ENCODE measurements at regions not wholly inside any gene's neighbourhood (a gene's known extent, or its start where the extent isn't known, plus 50 kb on each side); places are given as distances from the start of the nearest gene placed in this dataset.

DNA sequence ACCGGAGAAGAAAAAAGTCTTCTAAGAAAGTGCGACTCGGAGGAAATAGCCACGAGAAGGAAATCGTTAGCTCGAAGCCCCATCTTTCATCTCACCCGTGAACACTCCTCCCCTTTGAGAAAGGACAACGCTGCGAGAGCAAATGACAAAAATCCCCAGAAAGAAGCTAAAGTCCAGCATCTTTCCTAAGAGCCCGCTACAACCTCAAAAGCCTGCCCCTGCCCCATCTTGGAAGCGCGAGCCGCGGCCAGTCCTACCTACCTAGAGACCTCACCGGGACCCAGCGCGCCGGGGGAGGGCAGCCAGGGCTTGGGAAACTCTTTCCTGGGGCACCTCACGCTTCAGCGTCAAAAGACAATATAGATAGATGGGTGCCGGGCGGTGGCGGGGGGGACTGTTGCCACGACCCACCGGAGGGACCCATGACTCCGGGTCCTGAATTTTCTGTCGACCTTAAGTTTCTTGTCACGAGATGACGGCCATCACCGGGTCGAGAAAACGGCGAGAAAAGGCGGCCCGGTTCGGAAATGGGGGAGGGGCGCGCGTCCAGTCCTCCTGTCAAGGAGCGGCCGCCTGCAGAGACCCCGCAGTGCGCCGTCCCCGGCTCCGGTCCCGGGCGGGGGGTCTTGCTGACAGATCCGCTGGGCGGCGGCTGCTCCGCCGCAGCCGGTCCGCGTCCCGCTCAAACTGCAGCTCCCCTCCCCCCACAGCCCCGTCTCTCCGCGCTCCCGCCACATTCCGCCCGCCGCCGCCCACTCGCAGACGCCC lies 65.9 kb downstream of the KCNRG start:
- no peaks in the 10 kb centered on the region for H3K27me3 ChIP-seq (ENCODE audit: low read depth, low read length)
- H3K4me1 ChIP-seq (ENCODE audit: control insufficient read depth in 1 of 2, insufficient read depth in 2 of 2, low read length in 2 of 2): peaks cover 0 to 7% of the 10 kb centered on the region in 2 donors
- peak overlapping the region; percentile 77 for H3K27ac ChIP-seq (ENCODE audit: low read length)

DNA sequence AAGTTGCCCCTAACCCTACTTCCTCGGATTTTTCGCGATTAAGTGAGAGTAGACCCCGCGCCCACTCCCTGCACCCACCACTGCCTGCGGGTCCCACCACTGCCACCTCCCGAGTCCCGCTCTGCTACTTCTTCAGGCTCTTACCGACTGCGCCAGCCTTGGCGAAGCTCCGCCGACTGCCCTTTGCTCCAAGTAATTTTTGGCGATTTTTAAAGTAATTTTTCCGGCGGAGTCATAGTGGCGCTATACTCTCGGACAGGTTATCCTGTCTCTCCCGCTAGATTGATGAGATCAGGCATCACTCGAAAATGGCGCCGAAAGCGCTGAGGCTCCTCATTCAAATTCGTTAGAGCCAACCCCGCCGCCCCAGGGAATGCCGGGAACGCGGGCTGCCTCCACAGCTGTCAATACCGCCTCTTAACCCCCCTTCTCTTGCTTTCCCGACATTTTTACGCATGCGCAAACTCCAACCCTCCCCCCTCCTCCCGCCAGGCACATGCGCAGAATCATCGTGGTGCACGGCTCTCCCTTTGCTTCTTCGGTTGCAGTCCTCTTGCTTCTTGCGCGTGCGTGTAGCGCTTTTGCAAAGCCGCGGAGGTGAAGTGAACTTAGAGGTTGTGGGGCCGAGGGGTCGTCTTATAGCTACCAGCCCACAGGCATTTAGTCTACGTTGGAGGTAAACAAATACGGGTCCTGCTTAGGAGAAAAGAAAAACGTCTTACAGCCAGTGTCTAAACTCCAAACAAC lies 66.6 kb downstream of the KCNRG start:
- no peaks in the 10 kb centered on the region for H3K9me3 ChIP-seq (ENCODE audit: control insufficient read depth in 1 of 2, low read length in 2 of 2)
- H3K36me3 ChIP-seq (ENCODE audit: control insufficient read depth in 1 of 2, insufficient read depth in 2 of 2, low read length in 2 of 2): no peaks in the 10 kb centered on the region
- peak overlapping the region; percentile 85 for H3K27ac ChIP-seq (ENCODE audit: low read length)
- peaks cover 0 to 7% of the 10 kb centered on the region in 2 donors for H3K4me1 ChIP-seq (ENCODE audit: control insufficient read depth in 1 of 2, insufficient read depth in 2 of 2, low read length in 2 of 2)
- H3K4me3 ChIP-seq (ENCODE audit: low read depth in 1 of 2, low read length in 2 of 2): peak overlapping the region; percentile 92 to 93
- no peaks in the 10 kb centered on the region for H3K27me3 ChIP-seq (ENCODE audit: low read depth, low read length)

More for the DNA sequence above, 65.9 kb downstream of the KCNRG start:
- Histone ChIP-seq H3K36me3 (ENCODE audit: control insufficient read depth in 1 of 2, insufficient read depth in 2 of 2, low read length in 2 of 2) (no peaks in the 10 kb centered on the region), H3K9me3 (ENCODE audit: control insufficient read depth in 1 of 2, low read length in 2 of 2) (no peaks in the 10 kb centered on the region), H3K4me3 (ENCODE audit: low read depth in 1 of 2, low read length in 2 of 2) (peak overlapping the region; percentile 92 to 93)

DNA sequence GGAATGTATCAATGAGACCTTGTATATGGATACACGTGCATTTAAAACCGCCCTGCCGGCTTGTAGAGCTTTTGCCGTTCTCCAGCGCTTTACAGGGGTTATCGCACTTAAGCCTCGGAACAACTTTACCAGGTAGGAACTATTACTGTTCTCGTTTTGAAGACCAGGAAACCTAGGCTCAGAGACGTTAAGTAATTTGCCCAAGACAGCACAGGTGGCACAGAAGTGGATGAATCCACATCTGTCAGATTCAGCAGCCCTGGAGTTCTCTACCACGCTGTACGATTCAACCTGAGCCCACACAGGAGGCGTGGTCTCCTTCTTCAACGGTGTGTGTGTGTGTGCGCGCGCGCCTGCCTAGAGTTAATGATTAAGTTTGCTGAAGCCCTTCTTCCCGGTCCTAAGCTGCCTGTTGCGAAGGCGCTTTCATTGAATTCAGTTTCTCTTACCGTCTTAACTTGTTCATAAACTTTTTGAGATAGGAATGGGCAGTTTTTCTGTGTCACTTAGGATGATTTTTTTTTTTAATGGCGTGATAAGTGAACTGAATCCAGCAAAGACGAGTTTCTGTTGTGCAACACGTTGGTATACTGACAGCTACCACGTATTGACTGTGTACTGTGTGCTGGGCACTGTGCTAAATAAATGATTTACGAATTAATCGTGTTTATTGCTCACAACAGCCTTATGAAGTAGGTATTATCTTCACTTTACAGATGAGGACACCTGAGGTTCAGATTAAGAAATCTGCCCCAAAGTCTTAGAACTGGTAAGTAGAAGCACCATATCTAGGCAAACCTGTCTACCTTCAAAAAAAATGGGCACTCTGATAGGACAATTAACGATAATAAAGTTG lies 67.4 kb downstream of the KCNRG start:
- H3K4me1 ChIP-seq (ENCODE audit: control insufficient read depth in 1 of 2, insufficient read depth in 2 of 2, low read length in 2 of 2): peaks cover 0 to 7% of the 10 kb centered on the region in 2 donors
- H3K9me3 ChIP-seq (ENCODE audit: control insufficient read depth in 1 of 2, low read length in 2 of 2): no peaks in the 10 kb centered on the region
- peak overlapping the region; percentile 85 for H3K27ac ChIP-seq (ENCODE audit: low read length)
- H3K4me3 ChIP-seq (ENCODE audit: low read depth in 1 of 2, low read length in 2 of 2): peak overlapping the region; percentile 92 to 93
- no peaks in the 10 kb centered on the region for H3K27me3 ChIP-seq (ENCODE audit: low read depth, low read length)
- no peaks in the 10 kb centered on the region for H3K36me3 ChIP-seq (ENCODE audit: control insufficient read depth in 1 of 2, insufficient read depth in 2 of 2, low read length in 2 of 2)

DNA sequence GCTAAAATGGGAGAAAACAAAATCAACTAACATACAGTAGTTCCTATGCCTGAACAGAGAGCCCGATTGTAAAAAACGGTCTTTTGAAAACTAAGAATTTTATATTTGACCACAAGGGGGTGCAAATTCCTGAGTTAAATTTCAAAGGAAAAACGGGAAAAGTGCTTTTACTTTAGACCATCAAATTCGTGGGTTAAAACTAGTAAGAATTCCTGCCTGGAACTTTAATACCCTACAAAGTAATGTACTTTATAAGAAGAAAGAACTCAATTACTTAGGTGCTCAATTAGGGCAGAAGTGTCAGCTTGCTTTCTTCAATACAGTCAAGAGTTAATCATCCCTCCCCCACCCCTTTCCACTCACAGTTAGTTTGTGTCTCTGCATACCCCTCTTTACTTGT lies 69.8 kb downstream of the KCNRG start:
- Histone ChIP-seq H3K4me3 (ENCODE audit: low read depth in 1 of 2, low read length in 2 of 2) (peak overlapping the region in 1 of 2 donors; percentile 37), H3K27me3 (ENCODE audit: low read depth, low read length) (no peaks in the 10 kb centered on the region), H3K9me3 (ENCODE audit: control insufficient read depth in 1 of 2, low read length in 2 of 2) (no peaks in the 10 kb centered on the region), H3K36me3 (ENCODE audit: control insufficient read depth in 1 of 2, insufficient read depth in 2 of 2, low read length in 2 of 2) (no peaks in the 10 kb centered on the region), H3K4me1 (ENCODE audit: control insufficient read depth in 1 of 2, insufficient read depth in 2 of 2, low read length in 2 of 2) (peaks cover 0 to 4% of the 10 kb centered on the region in 2 donors), H3K27ac (ENCODE audit: low read length) (no peak overlapping the region)

DNA sequence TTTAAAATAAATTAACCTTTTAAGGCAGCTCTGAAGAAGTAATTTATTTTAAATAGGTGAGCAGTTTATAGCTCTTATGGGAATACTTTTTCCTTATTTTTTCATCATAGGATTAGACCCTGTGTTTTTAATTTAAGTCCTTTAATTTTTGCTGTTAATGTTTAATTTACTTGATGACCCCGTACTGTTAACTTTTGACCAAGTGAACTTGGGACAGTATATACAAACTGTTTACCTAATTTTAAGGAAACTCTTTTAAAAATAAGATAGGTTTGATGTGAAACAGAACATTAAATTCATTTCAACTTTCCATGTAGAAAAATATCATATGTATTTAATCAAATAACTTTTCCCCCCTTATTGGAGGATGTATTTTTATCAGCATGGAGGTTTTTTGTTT lies 74.4 kb downstream of the KCNRG start:
- Histone ChIP-seq H3K27ac (ENCODE audit: low read length) (no peak overlapping the region), H3K4me3 (ENCODE audit: low read depth in 1 of 2, low read length in 2 of 2) (no peak overlapping the region), H3K36me3 (ENCODE audit: control insufficient read depth in 1 of 2, insufficient read depth in 2 of 2, low read length in 2 of 2) (no peaks in the 10 kb centered on the region), H3K9me3 (ENCODE audit: control insufficient read depth in 1 of 2, low read length in 2 of 2) (no peaks in the 10 kb centered on the region), H3K4me1 (ENCODE audit: control insufficient read depth in 1 of 2, insufficient read depth in 2 of 2, low read length in 2 of 2) (peaks cover 0 to 3% of the 10 kb centered on the region in 2 donors), H3K27me3 (ENCODE audit: low read depth, low read length) (no peaks in the 10 kb centered on the region)

DNA sequence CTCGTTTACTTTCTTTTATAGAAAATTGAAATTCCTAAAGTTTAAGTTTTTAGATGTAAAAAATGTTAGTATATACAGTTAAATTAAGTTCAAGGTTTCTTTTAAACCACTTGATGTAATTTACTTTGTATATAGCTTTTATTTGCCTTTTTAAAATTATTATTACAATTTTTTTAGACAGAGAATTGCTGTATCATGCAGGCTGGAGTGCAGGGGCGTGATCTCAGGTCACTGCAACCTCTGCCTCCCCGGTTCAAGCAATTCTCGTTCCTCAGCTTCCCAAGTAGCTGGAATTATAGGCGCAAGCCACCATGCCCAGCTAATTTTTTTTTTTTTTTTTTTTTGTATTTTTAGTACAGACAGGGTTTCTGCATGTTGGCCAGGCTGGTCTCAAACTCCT lies 75.0 kb downstream of the KCNRG start:
- Histone ChIP-seq H3K27me3 (ENCODE audit: low read depth, low read length) (no peaks in the 10 kb centered on the region), H3K4me3 (ENCODE audit: low read depth in 1 of 2, low read length in 2 of 2) (no peak overlapping the region), H3K9me3 (ENCODE audit: control insufficient read depth in 1 of 2, low read length in 2 of 2) (no peaks in the 10 kb centered on the region), H3K36me3 (ENCODE audit: control insufficient read depth in 1 of 2, insufficient read depth in 2 of 2, low read length in 2 of 2) (no peaks in the 10 kb centered on the region), H3K4me1 (ENCODE audit: control insufficient read depth in 1 of 2, insufficient read depth in 2 of 2, low read length in 2 of 2) (no peaks in the 10 kb centered on the region), H3K27ac (ENCODE audit: low read length) (no peak overlapping the region)

DNA sequence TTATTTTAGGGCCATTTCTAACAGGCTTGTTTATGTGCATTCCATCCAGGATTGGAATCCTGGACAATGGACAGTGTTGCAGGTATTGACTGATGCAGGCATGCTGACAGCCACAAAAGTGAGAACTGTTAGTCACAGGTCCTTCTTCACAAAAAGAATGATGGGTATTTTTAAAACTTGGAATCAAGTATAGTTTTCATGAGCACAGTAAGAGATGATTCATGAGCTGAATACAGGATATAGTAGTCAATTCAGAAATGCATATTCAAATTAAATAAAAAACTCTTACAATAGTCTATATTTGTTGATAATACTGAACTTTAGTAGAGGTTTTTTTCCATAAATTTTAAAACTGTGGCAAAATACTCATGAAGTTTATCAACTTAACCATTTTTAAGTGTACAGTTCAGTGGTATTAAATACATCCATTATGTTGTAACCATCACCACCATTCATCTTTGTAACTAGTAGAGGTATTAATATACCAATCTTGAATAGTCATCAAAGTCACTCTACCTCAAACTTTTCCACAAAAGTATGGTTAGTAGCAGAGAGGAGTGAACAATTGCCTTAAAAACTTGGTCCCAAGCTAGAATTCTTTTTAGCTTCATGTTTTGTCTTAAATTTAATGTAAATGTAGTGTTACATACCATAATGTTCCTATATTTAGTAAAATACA lies 79.5 kb downstream of the KCNRG start:
- H3K27me3 ChIP-seq (ENCODE audit: low read depth, low read length): no peaks in the 10 kb centered on the region
- no peak overlapping the region for H3K27ac ChIP-seq (ENCODE audit: low read length)
- H3K36me3 ChIP-seq (ENCODE audit: control insufficient read depth in 1 of 2, insufficient read depth in 2 of 2, low read length in 2 of 2): no peaks in the 10 kb centered on the region
- H3K9me3 ChIP-seq (ENCODE audit: control insufficient read depth in 1 of 2, low read length in 2 of 2): peaks cover 0 to 6% of the 10 kb centered on the region in 2 donors
- no peak overlapping the region for H3K4me3 ChIP-seq (ENCODE audit: low read depth in 1 of 2, low read length in 2 of 2)
- no peaks in the 10 kb centered on the region for H3K4me1 ChIP-seq (ENCODE audit: control insufficient read depth in 1 of 2, insufficient read depth in 2 of 2, low read length in 2 of 2)

DNA sequence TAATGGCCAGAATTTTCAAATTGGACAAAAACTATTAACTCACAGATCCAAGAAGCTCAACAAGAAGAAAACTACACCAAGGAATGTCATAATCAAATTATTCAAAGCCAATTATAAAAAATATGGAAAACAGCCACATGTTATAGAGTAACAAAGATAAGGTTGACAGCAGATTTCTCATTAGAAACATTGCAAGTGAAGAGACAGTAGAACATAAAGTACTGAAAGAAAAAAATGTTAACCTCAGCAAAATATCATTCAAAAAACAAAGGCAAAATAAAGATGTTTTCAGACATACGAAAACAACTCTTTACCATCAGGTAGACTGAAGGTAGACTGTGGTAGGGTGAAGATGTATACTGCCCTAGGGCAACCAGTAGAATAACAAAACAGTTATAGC lies 83.4 kb downstream of the KCNRG start:
- Histone ChIP-seq H3K36me3 (ENCODE audit: control insufficient read depth in 1 of 2, insufficient read depth in 2 of 2, low read length in 2 of 2) (no peaks in the 10 kb centered on the region), H3K4me1 (ENCODE audit: control insufficient read depth in 1 of 2, insufficient read depth in 2 of 2, low read length in 2 of 2) (no peaks in the 10 kb centered on the region), H3K27me3 (ENCODE audit: low read depth, low read length) (no peaks in the 10 kb centered on the region), H3K27ac (ENCODE audit: low read length) (no peak overlapping the region), H3K9me3 (ENCODE audit: control insufficient read depth in 1 of 2, low read length in 2 of 2) (peaks cover 0 to 6% of the 10 kb centered on the region in 2 donors), H3K4me3 (ENCODE audit: low read depth in 1 of 2, low read length in 2 of 2) (no peak overlapping the region)

DNA sequence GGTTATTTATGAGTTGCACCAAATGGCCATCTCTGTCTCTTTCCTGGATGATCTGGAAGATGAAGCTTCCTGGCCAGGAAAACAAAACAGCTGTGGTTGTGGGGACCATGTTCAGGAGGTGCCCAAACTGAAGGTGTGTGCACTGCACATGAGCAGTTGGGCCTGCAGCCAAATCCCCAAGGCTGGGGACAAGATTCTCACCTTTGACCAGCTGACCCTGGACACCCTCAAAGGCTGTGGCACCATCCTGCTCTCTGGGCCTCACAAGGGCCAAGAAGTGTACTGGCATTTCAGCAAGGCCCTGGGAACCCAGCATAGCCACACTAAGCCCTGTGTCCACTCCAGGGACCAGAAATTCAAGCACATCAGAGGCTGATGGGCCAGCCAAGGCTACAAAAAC lies 84.2 kb downstream of the KCNRG start:
- Histone ChIP-seq H3K4me1 (ENCODE audit: control insufficient read depth in 1 of 2, insufficient read depth in 2 of 2, low read length in 2 of 2) (no peaks in the 10 kb centered on the region), H3K4me3 (ENCODE audit: low read depth in 1 of 2, low read length in 2 of 2) (no peak overlapping the region), H3K27ac (ENCODE audit: low read length) (no peak overlapping the region), H3K27me3 (ENCODE audit: low read depth, low read length) (no peaks in the 10 kb centered on the region), H3K9me3 (ENCODE audit: control insufficient read depth in 1 of 2, low read length in 2 of 2) (peaks cover 0 to 6% of the 10 kb centered on the region in 2 donors), H3K36me3 (ENCODE audit: control insufficient read depth in 1 of 2, insufficient read depth in 2 of 2, low read length in 2 of 2) (no peaks in the 10 kb centered on the region)

DNA sequence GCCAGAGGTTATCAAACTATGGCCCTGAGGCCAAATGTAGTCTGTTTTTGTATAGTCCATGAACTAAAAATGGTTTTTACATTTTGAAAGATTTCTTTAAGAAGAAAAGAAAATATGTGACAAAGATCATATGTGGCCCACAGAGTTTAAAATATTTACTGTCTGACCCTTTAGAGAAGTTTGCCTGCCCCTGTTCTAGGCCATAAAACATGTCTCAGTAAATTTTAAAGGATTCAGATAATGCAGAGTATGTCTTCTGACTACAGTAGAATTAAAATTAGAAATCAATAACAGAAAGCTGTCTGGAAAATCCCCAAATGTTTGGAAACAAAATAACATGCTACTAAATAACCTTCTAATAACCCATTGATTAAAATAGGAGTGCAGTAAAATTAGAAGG lies 86.3 kb downstream of the KCNRG start:
- peaks cover 0 to 6% of the 10 kb centered on the region in 2 donors for H3K9me3 ChIP-seq (ENCODE audit: control insufficient read depth in 1 of 2, low read length in 2 of 2)
- H3K4me1 ChIP-seq (ENCODE audit: control insufficient read depth in 1 of 2, insufficient read depth in 2 of 2, low read length in 2 of 2): no peaks in the 10 kb centered on the region
- H3K4me3 ChIP-seq (ENCODE audit: low read depth in 1 of 2, low read length in 2 of 2): no peak overlapping the region
- H3K36me3 ChIP-seq (ENCODE audit: control insufficient read depth in 1 of 2, insufficient read depth in 2 of 2, low read length in 2 of 2): no peaks in the 10 kb centered on the region
- H3K27me3 ChIP-seq (ENCODE audit: low read depth, low read length): no peaks in the 10 kb centered on the region
- H3K27ac ChIP-seq (ENCODE audit: low read length): no peak overlapping the region

Data from muscle layer of duodenum (tissue), 2 donors.